MM.1S (cell line): ENCODE measurements at regions not wholly inside any gene's neighbourhood (a gene's known extent, or its start where the extent isn't known, plus 50 kb on each side); places are given as distances from the start of the nearest gene placed in this dataset.

Experiments used
- DNase-seq: peaks from one replicate; pipeline ENCODE4 v3.0.0-alpha.2; 2015
- H2AFZ ChIP-seq: fragments of 300-600 bp; sonication (generic); 2 replicates; pipeline ENCODE4 v1.6.0; 2016; ENCODE audit warnings: antibody characterized with exemption, low read length
- H3F3A ChIP-seq: fragments of 300-600 bp; sonication (generic); 2 replicates; pipeline ENCODE4 v1.6.1; 2016; ENCODE audit warnings: mild to moderate bottlenecking, antibody characterized with exemption, low read length, moderate library complexity, mixed read lengths; ENCODE audit not compliant: insufficient read depth
- H3K27ac ChIP-seq: fragments of 300-600 bp; sonication (generic); 2 replicates; pipeline ENCODE4 v1.5.1; 2016; ENCODE audit warnings: mild to moderate bottlenecking, low read length
- H3K27me3 ChIP-seq: fragments of 300-600 bp; sonication (generic); replicated peaks from 2 replicates; pipeline ENCODE4 v1.6.0; 2016; ENCODE audit warnings: low read length; ENCODE audit not compliant: insufficient read depth
- H3K36me3 ChIP-seq: fragments of 300-600 bp; sonication (generic); replicated peaks from 2 replicates; pipeline ENCODE4 v1.6.1; 2016; ENCODE audit warnings: mild to moderate bottlenecking, low read length, mixed read lengths; ENCODE audit not compliant: insufficient read depth
- H3K4me1 ChIP-seq: fragments of 300-600 bp; sonication (generic); 2 replicates; pipeline ENCODE4 v1.6.1; 2016; ENCODE audit warnings: low read length, mixed read lengths
- H3K4me2 ChIP-seq: fragments of 300-600 bp; sonication (generic); 2 replicates; pipeline ENCODE4 v1.6.0; 2016; ENCODE audit warnings: low read depth, low read length
- H3K4me3 ChIP-seq: fragments of 300-600 bp; sonication (generic); 2 replicates; pipeline ENCODE4 v1.5.1; 2016; ENCODE audit warnings: low read length, mixed read lengths
- H3K79me2 ChIP-seq: fragments of 300-600 bp; sonication (generic); 2 replicates; pipeline ENCODE4 v1.6.1; 2016; ENCODE audit warnings: mixed run types, low read length, mixed read lengths
- H3K9ac ChIP-seq: fragments of 300-600 bp; sonication (generic); 2 replicates; pipeline ENCODE4 v1.6.1; 2016; ENCODE audit warnings: low read length, mixed read lengths
- H3K9me2 ChIP-seq: fragments of 300-600 bp; sonication (generic); replicated peaks from 2 replicates; pipeline ENCODE4 v1.6.1; 2016; ENCODE audit warnings: mild to moderate bottlenecking, low read length, mixed read lengths; ENCODE audit not compliant: insufficient read depth
- H3K9me3 ChIP-seq: fragments of 300-600 bp; sonication (generic); replicated peaks from 2 replicates; pipeline ENCODE4 v1.6.1; 2016; ENCODE audit warnings: mild to moderate bottlenecking, low read length, mixed read lengths; ENCODE audit not compliant: insufficient read depth
- H4K20me1 ChIP-seq: fragments of 300-600 bp; sonication (generic); 2 replicates; pipeline ENCODE4 v1.6.1; 2016; ENCODE audit warnings: mild to moderate bottlenecking, low read length, moderate library complexity, mixed read lengths; ENCODE audit not compliant: insufficient read depth
- EZH2 ChIP-seq: fragments of 300-600 bp; sonication (generic); optimal IDR thresholded peaks from 2 replicates; pipeline ENCODE3; 2017; ENCODE audit warnings: low read depth, mild to moderate bottlenecking, antibody characterized with exemption, low read length, mixed read lengths
- EZH2phosphoT487 ChIP-seq: fragments of 300-600 bp; sonication (generic); IDR thresholded peaks from 2 replicates; pipeline ENCODE4 v1.6.1; 2018; ENCODE audit warnings: antibody characterized with exemption, low read length
- TF ChIP-seq, protein P1 (sequence below): fragments of 300-600 bp; sonication (generic); IDR thresholded peaks from 2 replicates; pipeline ENCODE4 v1.5.1; 2016; ENCODE audit warnings: antibody characterized with exemption, low read length, mixed read lengths

DNA sequence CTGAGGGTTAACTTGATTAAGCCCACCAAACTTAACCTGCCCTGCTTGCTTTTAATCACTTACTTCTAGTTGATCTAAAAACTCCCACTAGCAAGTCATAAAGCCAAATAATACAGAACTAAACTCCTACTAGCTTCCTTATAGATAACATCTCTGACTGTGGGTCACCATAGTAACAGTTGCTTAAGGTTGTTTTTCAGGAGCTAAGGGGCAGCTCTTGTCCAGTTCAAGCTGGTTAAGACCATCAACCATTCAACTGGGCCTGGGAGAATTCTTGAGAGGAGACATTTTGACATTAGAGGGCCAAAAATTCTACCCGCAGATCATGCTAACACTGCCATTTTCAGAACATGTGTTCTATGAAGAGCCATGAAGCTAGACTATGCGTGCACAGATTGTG is 67.0 kb downstream of the UCHL1 start:
- Histone ChIP-seq H4K20me1 (no peaks in the 10 kb centered on the region), H3K9me3 (no peaks in the 10 kb centered on the region), H3K27me3 (no peaks in the 10 kb centered on the region), H3K4me3 (no peak overlapping the region), H3K9me2 (no peaks in the 10 kb centered on the region), H3K36me3 (no peaks in the 10 kb centered on the region), H3K27ac (no peak overlapping the region), H3K79me2 (no peaks in the 10 kb centered on the region), H3K4me1 (peaks cover 12% of the 10 kb centered on the region; the same call in 1 of the 2 replicates), H3K9ac (no peak overlapping the region), H2AFZ (no peak overlapping the region), H3F3A (peaks cover 5% of the 10 kb centered on the region; the same call in 1 of the 2 replicates), H3K4me2 (no peak overlapping the region)
- TF ChIP-seq EZH2phosphoT487 (no peak), EZH2 (no peak)
- TF ChIP-seq, protein P1, sequence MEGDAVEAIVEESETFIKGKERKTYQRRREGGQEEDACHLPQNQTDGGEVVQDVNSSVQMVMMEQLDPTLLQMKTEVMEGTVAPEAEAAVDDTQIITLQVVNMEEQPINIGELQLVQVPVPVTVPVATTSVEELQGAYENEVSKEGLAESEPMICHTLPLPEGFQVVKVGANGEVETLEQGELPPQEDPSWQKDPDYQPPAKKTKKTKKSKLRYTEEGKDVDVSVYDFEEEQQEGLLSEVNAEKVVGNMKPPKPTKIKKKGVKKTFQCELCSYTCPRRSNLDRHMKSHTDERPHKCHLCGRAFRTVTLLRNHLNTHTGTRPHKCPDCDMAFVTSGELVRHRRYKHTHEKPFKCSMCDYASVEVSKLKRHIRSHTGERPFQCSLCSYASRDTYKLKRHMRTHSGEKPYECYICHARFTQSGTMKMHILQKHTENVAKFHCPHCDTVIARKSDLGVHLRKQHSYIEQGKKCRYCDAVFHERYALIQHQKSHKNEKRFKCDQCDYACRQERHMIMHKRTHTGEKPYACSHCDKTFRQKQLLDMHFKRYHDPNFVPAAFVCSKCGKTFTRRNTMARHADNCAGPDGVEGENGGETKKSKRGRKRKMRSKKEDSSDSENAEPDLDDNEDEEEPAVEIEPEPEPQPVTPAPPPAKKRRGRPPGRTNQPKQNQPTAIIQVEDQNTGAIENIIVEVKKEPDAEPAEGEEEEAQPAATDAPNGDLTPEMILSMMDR, result no peak
- DNase-seq, result no peak

DNA sequence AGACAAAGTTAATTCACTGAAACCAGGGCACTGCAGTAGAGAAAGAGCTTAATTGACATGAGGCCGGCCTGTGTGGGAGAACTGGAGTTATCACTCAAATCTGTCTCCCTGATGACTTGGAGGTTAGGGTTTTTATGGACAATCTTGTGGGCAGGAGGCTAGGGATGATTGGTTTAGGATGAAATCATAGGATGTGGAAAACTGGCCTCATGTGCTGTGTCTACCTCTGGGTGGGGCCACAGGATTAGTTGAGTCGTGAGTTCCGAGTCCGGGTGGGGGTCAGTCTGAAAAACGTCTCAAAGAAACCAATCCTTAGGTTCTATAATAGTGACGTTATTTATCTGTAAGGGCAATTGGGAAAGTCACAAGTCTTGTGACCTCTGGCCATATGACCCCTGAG is 68.1 kb downstream of the UCHL1 start:
- H3K9me2 ChIP-seq, result no peaks in the 10 kb centered on the region
- H4K20me1 ChIP-seq, result no peaks in the 10 kb centered on the region
- no peaks in the 10 kb centered on the region for H3K79me2 ChIP-seq
- peaks cover 12% of the 10 kb centered on the region; the same call in 1 of the 2 replicates for H3K4me1 ChIP-seq
- no peaks in the 10 kb centered on the region for H3K27me3 ChIP-seq
- H3K36me3 ChIP-seq, result no peaks in the 10 kb centered on the region
- no peak overlapping the region for H2AFZ ChIP-seq
- H3F3A ChIP-seq, result peaks cover 5% of the 10 kb centered on the region; the same call in 1 of the 2 replicates
- H3K4me2 ChIP-seq, result no peak overlapping the region
- TF ChIP-seq EZH2phosphoT487 (no peak), EZH2 (no peak)
- TF ChIP-seq, protein P1, result no peak
- no peaks in the 10 kb centered on the region for H3K9me3 ChIP-seq
- no peak overlapping the region for H3K9ac ChIP-seq
- no peak for DNase-seq
- H3K27ac ChIP-seq, result no peak overlapping the region
- no peak overlapping the region for H3K4me3 ChIP-seq

DNA sequence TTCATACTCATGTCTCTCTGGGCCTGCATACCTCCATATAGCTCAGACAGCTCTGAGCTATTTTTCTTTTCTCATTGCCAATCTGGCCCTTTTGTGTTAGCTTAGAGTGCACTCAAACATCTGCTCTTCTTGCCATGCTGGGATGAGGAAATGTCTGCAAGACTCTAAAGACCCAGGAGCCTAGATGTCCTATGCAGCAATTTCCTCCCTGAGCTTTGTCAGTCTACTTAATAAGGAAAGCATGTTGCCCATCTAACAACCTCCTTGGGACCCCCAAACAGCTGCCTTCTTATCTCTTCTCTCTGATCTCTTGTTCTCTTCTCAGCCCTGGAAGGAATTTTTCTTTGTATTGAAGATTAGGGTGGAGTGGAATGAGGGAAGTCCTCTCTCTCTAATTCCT is 69.2 kb downstream of the UCHL1 start:
- Histone ChIP-seq H3K36me3 (no peaks in the 10 kb centered on the region), H3K4me2 (no peak overlapping the region), H3F3A (peaks cover 5% of the 10 kb centered on the region; the same call in 1 of the 2 replicates), H3K9me2 (no peaks in the 10 kb centered on the region), H3K4me3 (no peak overlapping the region), H3K27ac (no peak overlapping the region), H4K20me1 (no peaks in the 10 kb centered on the region), H3K79me2 (no peaks in the 10 kb centered on the region), H3K27me3 (no peaks in the 10 kb centered on the region), H3K9me3 (no peaks in the 10 kb centered on the region), H3K9ac (no peak overlapping the region), H2AFZ (no peak overlapping the region), H3K4me1 (peaks cover 12% of the 10 kb centered on the region; the same call in 1 of the 2 replicates)
- TF ChIP-seq, protein P1, result no peak
- TF ChIP-seq EZH2, result no peak
- no peak for TF ChIP-seq EZH2phosphoT487
- no peak for DNase-seq
